ENCODE measurements at regions not wholly inside any gene's neighbourhood (a gene's known extent, or its start where the extent isn't known, plus 50 kb on each side); places are given as distances from the start of the nearest gene placed in this dataset.
"Not testable (repeated sequence)": the region's sequence is repeated elsewhere in the genome, so short reads cannot be mapped to it uniquely, and the experiment has no call there.

GRCh38 chr7:131800008-131800407 lies 243.6 kb upstream of the PODXL start:
- DNase-seq (ENCODE audit: low spot score): no peak

GRCh38 chr7:131797841-131798240 lies 241.4 kb upstream of the PODXL start:
- no peak for DNase-seq (ENCODE audit: low spot score)

- DNase-seq (ENCODE audit: low spot score): no peak
Observed at GRCh38 chr7:131795400-131795799, 239.0 kb upstream of the PODXL start.

- DNase-seq (ENCODE audit: low spot score): no peak
Observed at GRCh38 chr7:131792311-131792710, 235.9 kb upstream of the PODXL start.

- DNase-seq (ENCODE audit: low spot score): no peak
Observed at GRCh38 chr7:131787101-131787500, 230.7 kb upstream of the PODXL start.

- no peak for DNase-seq (ENCODE audit: low spot score)
Observed at GRCh38 chr7:131786204-131786603, 229.8 kb upstream of the PODXL start.

GRCh38 chr7:131778601-131779000 lies 222.2 kb upstream of the PODXL start:
- DNase-seq (ENCODE audit: low spot score): no peak

GRCh38 chr7:131774419-131775220 lies 218.2 kb upstream of the PODXL start:
- DNase-seq (ENCODE audit: low spot score): no peak

- DNase-seq (ENCODE audit: low spot score): no peak
Observed at GRCh38 chr7:131773413-131773812, 217.0 kb upstream of the PODXL start.

GRCh38 chr7:131769241-131769640 lies 212.8 kb upstream of the PODXL start:
- DNase-seq (ENCODE audit: low spot score): no peak

GRCh38 chr7:131767591-131767990 lies 211.2 kb upstream of the PODXL start:
- no peak for DNase-seq (ENCODE audit: low spot score)

GRCh38 chr7:131765575-131765974 lies 209.1 kb upstream of the PODXL start:
- DNase-seq (ENCODE audit: low spot score): no peak

GRCh38 chr7:131764143-131764775 lies 207.8 kb upstream of the PODXL start:
- no peak for DNase-seq (ENCODE audit: low spot score)

- DNase-seq (ENCODE audit: low spot score): no peak
Observed at GRCh38 chr7:131762753-131763152, 206.3 kb upstream of the PODXL start.

GRCh38 chr7:131755801-131756200 lies 199.4 kb upstream of the PODXL start:
- DNase-seq (ENCODE audit: low spot score): not testable (repeated sequence)

GRCh38 chr7:131753620-131754222 lies 197.3 kb upstream of the PODXL start:
- DNase-seq (ENCODE audit: low spot score): no peak

GRCh38 chr7:131747658-131748232 lies 191.3 kb upstream of the PODXL start:
- DNase-seq (ENCODE audit: low spot score): no peak

- DNase-seq (ENCODE audit: low spot score): no peak
Observed at GRCh38 chr7:131745390-131746248, 189.2 kb upstream of the PODXL start.

- no peak for DNase-seq (ENCODE audit: low spot score)
Observed at GRCh38 chr7:131741446-131741845, 185.0 kb upstream of the PODXL start.

- no peak for DNase-seq (ENCODE audit: low spot score)
Observed at GRCh38 chr7:131737746-131738465, 181.5 kb upstream of the PODXL start.

GRCh38 chr7:131735101-131735500 lies 178.7 kb upstream of the PODXL start:
- DNase-seq (ENCODE audit: low spot score): no peak
